SK-N-SH (cell line): ENCODE measurements at regions not wholly inside any gene's neighbourhood (a gene's known extent, or its start where the extent isn't known, plus 50 kb on each side); places are given as distances from the start of the nearest gene placed in this dataset.

ENCODE experiments used
- EP300 ChIP-seq, 2 experiments: IDR thresholded peaks; 2 replicates each; pipeline versions ENCODE4 v1.4.0 to v1.6.1; 2012; ENCODE audit warnings: borderline replicate concordance in 1 of 2, low read depth in 1 of 2, low read length in 1 of 2
- FOXM1 ChIP-seq: IDR thresholded peaks from 2 replicates; pipeline ENCODE4 v1.4.0; 2012; ENCODE audit warnings: low read depth, mild to moderate bottlenecking
- JUND ChIP-seq: IDR thresholded peaks from 2 replicates; pipeline ENCODE4 v1.4.0; 2012
- POLR2AphosphoS5 ChIP-seq: IDR thresholded peaks from 2 replicates; pipeline ENCODE4 v1.6.1; 2012; ENCODE audit warnings: low read depth, low read length
- SMC3 ChIP-seq: IDR thresholded peaks from 2 replicates; pipeline ENCODE4 v1.6.1; 2012; ENCODE audit warnings: low read depth, low read length, improper control_type of control experiment
- TF ChIP-seq, protein P1 (sequence below): IDR thresholded peaks from 2 replicates; pipeline ENCODE4 v1.4.0; 2012; ENCODE audit warnings: low read depth
- TF ChIP-seq, protein P2 (sequence below): IDR thresholded peaks from 2 replicates; pipeline ENCODE4 v1.4.0; 2012; ENCODE audit warnings: low read depth, borderline replicate concordance

DNA sequence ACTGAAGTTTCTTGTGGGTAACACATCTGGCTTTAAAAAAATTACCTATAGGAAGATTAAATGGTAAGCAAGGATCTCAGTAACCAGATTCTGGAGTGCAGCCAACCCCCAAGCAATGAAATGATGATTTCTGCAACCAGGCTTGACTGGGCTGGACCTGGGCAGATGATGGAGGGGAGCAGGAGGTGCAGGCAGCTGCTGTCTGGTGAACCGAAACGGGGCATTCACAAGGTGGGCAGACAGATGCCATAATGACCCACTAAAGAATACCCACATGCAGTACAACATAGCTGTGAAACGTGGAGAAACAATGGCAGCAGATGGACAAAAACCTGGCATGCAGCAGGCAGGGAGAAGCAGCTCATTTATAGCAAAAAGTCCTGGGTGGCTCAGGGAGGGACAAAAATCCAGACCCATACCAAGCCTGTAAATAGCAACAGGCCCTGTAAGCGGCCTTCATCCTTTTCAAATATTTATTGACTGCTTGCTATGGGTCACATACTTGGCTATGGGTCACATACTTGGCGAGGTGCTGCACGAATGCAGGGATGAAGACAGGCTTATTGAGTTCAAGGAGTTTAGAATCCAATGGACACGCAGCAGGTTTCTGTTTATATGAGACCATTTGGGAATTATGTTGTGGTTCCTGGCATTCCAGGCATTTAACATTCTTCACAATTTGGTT is 244.7 kb downstream of the HRH4 start:
- TF ChIP-seq SMC3 = no peak
- TF ChIP-seq EP300 (IDR thresholded peaks at IDR 0.05; ENCODE audit: borderline replicate concordance in 1 of 2, low read depth in 1 of 2, low read length in 1 of 2) = no peak
- TF ChIP-seq JUND = no peak
- TF ChIP-seq FOXM1 = no peak
- TF ChIP-seq, protein P1, sequence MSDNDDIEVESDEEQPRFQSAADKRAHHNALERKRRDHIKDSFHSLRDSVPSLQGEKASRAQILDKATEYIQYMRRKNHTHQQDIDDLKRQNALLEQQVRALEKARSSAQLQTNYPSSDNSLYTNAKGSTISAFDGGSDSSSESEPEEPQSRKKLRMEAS = no peak
- TF ChIP-seq, protein P2, sequence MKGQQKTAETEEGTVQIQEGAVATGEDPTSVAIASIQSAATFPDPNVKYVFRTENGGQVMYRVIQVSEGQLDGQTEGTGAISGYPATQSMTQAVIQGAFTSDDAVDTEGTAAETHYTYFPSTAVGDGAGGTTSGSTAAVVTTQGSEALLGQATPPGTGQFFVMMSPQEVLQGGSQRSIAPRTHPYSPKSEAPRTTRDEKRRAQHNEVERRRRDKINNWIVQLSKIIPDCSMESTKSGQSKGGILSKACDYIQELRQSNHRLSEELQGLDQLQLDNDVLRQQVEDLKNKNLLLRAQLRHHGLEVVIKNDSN = no peak
- TF ChIP-seq POLR2AphosphoS5 = no peak
